ENCODE measurements at regions not wholly inside any gene's neighbourhood (a gene's known extent, or its start where the extent isn't known, plus 50 kb on each side); places are given as distances from the start of the nearest gene placed in this dataset.

- no peak overlapping the region for H3K27ac ChIP-seq
- no peak overlapping the region for H2AFZ ChIP-seq
- H3K4me3 ChIP-seq = no peak overlapping the region
- DNase-seq = peak; percentile 57
- no peaks in the 10 kb centered on the region for H4K20me1 ChIP-seq (ENCODE audit: insufficient read depth)
- H3K79me2 ChIP-seq (ENCODE audit: insufficient read depth) = no peaks in the 10 kb centered on the region
- H3K4me2 ChIP-seq (ENCODE audit: unreplicated experiment) = no peak overlapping the region
- H3K9me3 ChIP-seq (ENCODE audit: low read depth) = no peaks in the 10 kb centered on the region
- no peak overlapping the region for H3K9ac ChIP-seq
- 17 to 59% methylated on average over 2 of the region's 2 CpGs for WGBS, 2 experiments (ENCODE audit: low coverage in 1 of 2, low lambda C conversion rate in 2 of 2, missing lambda C conversion rate in 2 of 2)
- in situ Hi-C loops (cut with MboI) = no loop called here
- H3K36me3 ChIP-seq (ENCODE audit: low read depth) = no peaks in the 10 kb centered on the region
- H3K27me3 ChIP-seq (replicated peaks; ENCODE audit: insufficient read depth) = peaks cover 7% of the 10 kb centered on the region; the same call in 1 of the 2 replicates
- H3F3A ChIP-seq (ENCODE audit: insufficient read depth) = no peaks in the 10 kb centered on the region
- no peaks in the 10 kb centered on the region for H3K9me2 ChIP-seq (ENCODE audit: insufficient read depth)
- 0 out of 2 replicates have a peak, but pooled peaks cover 5% of the 10 kb centered on the region for H3K4me1 ChIP-seq (ENCODE audit: insufficient read depth)
- TF ChIP-seq EZH2 (IDR thresholded peaks at IDR 0.05; ENCODE audit: insufficient read depth, poor library complexity, severe bottlenecking) (no peak), EZH2phosphoT487 (IDR thresholded peaks at IDR 0.05; ENCODE audit: insufficient read depth, low read depth) (no peak)
Observed at GRCh38 chr14:54147282-54147681, 190.7 kb upstream of the BMP4 start.

GRCh38 chr14:54147758-54148157 lies 191.1 kb upstream of the BMP4 start:
- no peaks in the 10 kb centered on the region for H3K9me3 ChIP-seq (ENCODE audit: low read depth)
- 0 out of 2 replicates have a peak, but pooled peaks cover 5% of the 10 kb centered on the region for H3K4me1 ChIP-seq (ENCODE audit: insufficient read depth)
- no peak overlapping the region for H3K9ac ChIP-seq
- H3F3A ChIP-seq (ENCODE audit: insufficient read depth) = no peaks in the 10 kb centered on the region
- H3K79me2 ChIP-seq (ENCODE audit: insufficient read depth) = no peaks in the 10 kb centered on the region
- 75 to 76% methylated on average over 3 of the region's 3 CpGs for WGBS, 2 experiments (ENCODE audit: low coverage in 1 of 2, low lambda C conversion rate in 2 of 2, missing lambda C conversion rate in 2 of 2)
- H3K36me3 ChIP-seq (ENCODE audit: low read depth) = no peaks in the 10 kb centered on the region
- no peak overlapping the region for H3K27ac ChIP-seq
- in situ Hi-C loops (cut with MboI) = no loop called here
- DNase-seq = no peak
- no peak overlapping the region for H2AFZ ChIP-seq
- H3K27me3 ChIP-seq (replicated peaks; ENCODE audit: insufficient read depth) = peaks cover 7% of the 10 kb centered on the region; the same call in 1 of the 2 replicates
- H3K4me2 ChIP-seq (ENCODE audit: unreplicated experiment) = no peak overlapping the region
- no peaks in the 10 kb centered on the region for H3K9me2 ChIP-seq (ENCODE audit: insufficient read depth)
- no peak overlapping the region for H3K4me3 ChIP-seq
- TF ChIP-seq EZH2phosphoT487 (IDR thresholded peaks at IDR 0.05; ENCODE audit: insufficient read depth, low read depth) (no peak), EZH2 (IDR thresholded peaks at IDR 0.05; ENCODE audit: insufficient read depth, poor library complexity, severe bottlenecking) (no peak)
- no peaks in the 10 kb centered on the region for H4K20me1 ChIP-seq (ENCODE audit: insufficient read depth)

DNA sequence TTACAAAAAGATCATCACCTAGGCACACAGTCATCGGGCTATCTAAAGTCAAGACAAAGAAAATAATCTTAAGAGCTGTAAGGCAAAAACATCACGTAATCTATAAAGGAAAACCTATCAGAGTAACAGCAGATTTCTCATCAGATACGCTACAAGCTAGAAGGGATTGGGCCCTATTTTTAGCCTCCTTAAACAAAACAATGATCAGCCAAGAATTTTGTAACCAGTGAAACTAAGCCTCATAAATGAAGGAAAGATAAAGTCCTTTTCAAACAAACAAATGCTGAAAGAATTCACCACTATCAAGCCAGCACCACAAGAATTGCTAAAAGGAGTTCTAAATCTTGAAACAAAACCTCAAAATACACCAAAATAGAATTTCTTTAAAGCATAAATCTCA lies 191.6 kb upstream of the BMP4 start:
- peaks cover 7% of the 10 kb centered on the region; the same call in 1 of the 2 replicates for H3K27me3 ChIP-seq (replicated peaks; ENCODE audit: insufficient read depth)
- 0 out of 2 replicates have a peak, but pooled peaks cover 5% of the 10 kb centered on the region for H3K4me1 ChIP-seq (ENCODE audit: insufficient read depth)
- in situ Hi-C loops (cut with MboI) = no loop called here
- no peaks in the 10 kb centered on the region for H3K9me3 ChIP-seq (ENCODE audit: low read depth)
- no peaks in the 10 kb centered on the region for H3K79me2 ChIP-seq (ENCODE audit: insufficient read depth)
- H3K9ac ChIP-seq = no peak overlapping the region
- H2AFZ ChIP-seq = no peak overlapping the region
- H3K9me2 ChIP-seq (ENCODE audit: insufficient read depth) = no peaks in the 10 kb centered on the region
- no peak overlapping the region for H3K27ac ChIP-seq
- H3F3A ChIP-seq (ENCODE audit: insufficient read depth) = no peaks in the 10 kb centered on the region
- DNase-seq = no peak
- 73 to 79% methylated on average over 3 of the region's 3 CpGs for WGBS, 2 experiments (ENCODE audit: low coverage in 1 of 2, low lambda C conversion rate in 2 of 2, missing lambda C conversion rate in 2 of 2)
- no peak for TF ChIP-seq EZH2phosphoT487 (IDR thresholded peaks at IDR 0.05; ENCODE audit: insufficient read depth, low read depth)
- no peak for TF ChIP-seq EZH2 (IDR thresholded peaks at IDR 0.05; ENCODE audit: insufficient read depth, poor library complexity, severe bottlenecking)
- H3K4me2 ChIP-seq (ENCODE audit: unreplicated experiment) = no peak overlapping the region
- no peaks in the 10 kb centered on the region for H3K36me3 ChIP-seq (ENCODE audit: low read depth)
- no peak overlapping the region for H3K4me3 ChIP-seq
- no peaks in the 10 kb centered on the region for H4K20me1 ChIP-seq (ENCODE audit: insufficient read depth)

GRCh38 chr14:54152351-54152750 lies 195.7 kb upstream of the BMP4 start:
- no peaks in the 10 kb centered on the region for H4K20me1 ChIP-seq (ENCODE audit: insufficient read depth)
- no peaks in the 10 kb centered on the region for H3K9me2 ChIP-seq (ENCODE audit: insufficient read depth)
- H3K36me3 ChIP-seq (ENCODE audit: low read depth) = no peaks in the 10 kb centered on the region
- DNase-seq = no peak
- H3K79me2 ChIP-seq (ENCODE audit: insufficient read depth) = no peaks in the 10 kb centered on the region
- H3K9me3 ChIP-seq (ENCODE audit: low read depth) = no peaks in the 10 kb centered on the region
- H3K27ac ChIP-seq = no peak overlapping the region
- 80 to 82% methylated on average over 8 of the region's 8 CpGs for WGBS, 2 experiments (ENCODE audit: low coverage in 1 of 2, low lambda C conversion rate in 2 of 2, missing lambda C conversion rate in 2 of 2)
- H3K27me3 ChIP-seq (replicated peaks; ENCODE audit: insufficient read depth) = peaks cover 3% of the 10 kb centered on the region; the same call in 1 of the 2 replicates
- no peak overlapping the region for H3K4me3 ChIP-seq
- no peak for TF ChIP-seq EZH2phosphoT487 (IDR thresholded peaks at IDR 0.05; ENCODE audit: insufficient read depth, low read depth)
- TF ChIP-seq EZH2 (IDR thresholded peaks at IDR 0.05; ENCODE audit: insufficient read depth, poor library complexity, severe bottlenecking) = no peak
- no peak overlapping the region for H3K9ac ChIP-seq
- 0 out of 2 replicates have a peak, but pooled peaks cover 5% of the 10 kb centered on the region for H3K4me1 ChIP-seq (ENCODE audit: insufficient read depth)
- H3K4me2 ChIP-seq (ENCODE audit: unreplicated experiment) = no peak overlapping the region
- in situ Hi-C loops (cut with MboI) = no loop called here
- no peak overlapping the region for H2AFZ ChIP-seq
- H3F3A ChIP-seq (ENCODE audit: insufficient read depth) = no peaks in the 10 kb centered on the region

Measured in GM23248 (cell line).